ENCODE measurements at regions not wholly inside any gene's neighbourhood (a gene's known extent, or its start where the extent isn't known, plus 50 kb on each side); places are given as distances from the start of the nearest gene placed in this dataset.

GRCh38 chr2:150971910-150972309 lies 289.8 kb downstream of the RBM43 start:
- DNase-seq (ENCODE audit: low read depth, low spot score): no peak
- in situ Hi-C loops (cut with HindIII; ENCODE audit: low pct_unique_long_range_greater_than_20kb, low sequenced_read_pairs): no loop called here

DNA sequence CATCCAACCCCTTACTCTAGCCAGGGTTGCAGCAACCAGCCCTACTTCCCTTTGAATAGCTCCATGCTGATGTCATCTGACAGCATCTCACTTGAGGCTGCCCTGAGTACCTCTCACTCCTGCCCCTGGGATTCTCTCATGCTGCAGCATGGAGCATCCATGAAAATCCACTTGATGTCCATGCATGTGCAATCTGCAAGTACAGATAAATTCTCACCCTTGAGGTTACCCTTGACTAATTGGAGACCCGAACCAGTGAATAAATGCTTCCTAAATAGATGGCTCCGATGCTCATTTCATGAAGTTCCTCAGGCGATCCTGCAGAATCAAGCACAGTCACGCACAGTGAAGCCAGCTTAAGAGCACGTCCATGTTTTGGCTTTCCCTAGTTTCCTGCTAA lies 298.3 kb downstream of the RBM43 start:
- DNase-seq (ENCODE audit: low read depth, low spot score): no peak
- in situ Hi-C loops (cut with HindIII; ENCODE audit: low pct_unique_long_range_greater_than_20kb, low sequenced_read_pairs): no loop called here

DNA sequence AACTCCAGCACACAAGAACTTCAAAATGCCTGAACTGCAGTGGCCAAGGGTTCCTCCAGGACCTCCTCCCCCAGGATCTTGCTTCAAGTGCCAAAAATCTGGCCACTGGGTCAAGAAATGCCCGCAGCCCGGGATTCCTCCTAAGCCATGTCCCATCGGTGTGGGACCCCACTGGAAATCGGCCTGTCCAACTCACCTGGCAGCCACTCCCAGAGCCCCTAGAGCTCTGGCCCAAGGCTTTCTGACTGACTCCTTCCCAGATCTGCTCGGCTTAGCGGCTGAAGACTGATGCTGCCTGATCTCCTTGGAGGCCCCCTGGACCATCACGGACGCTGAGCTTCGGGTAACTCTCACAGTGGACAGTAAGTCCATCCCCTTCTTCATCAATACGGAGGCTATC lies 306.4 kb downstream of the RBM43 start:
- in situ Hi-C loops (cut with HindIII; ENCODE audit: low pct_unique_long_range_greater_than_20kb, low sequenced_read_pairs): no loop called here
- DNase-seq (ENCODE audit: low read depth, low spot score): no peak

DNA sequence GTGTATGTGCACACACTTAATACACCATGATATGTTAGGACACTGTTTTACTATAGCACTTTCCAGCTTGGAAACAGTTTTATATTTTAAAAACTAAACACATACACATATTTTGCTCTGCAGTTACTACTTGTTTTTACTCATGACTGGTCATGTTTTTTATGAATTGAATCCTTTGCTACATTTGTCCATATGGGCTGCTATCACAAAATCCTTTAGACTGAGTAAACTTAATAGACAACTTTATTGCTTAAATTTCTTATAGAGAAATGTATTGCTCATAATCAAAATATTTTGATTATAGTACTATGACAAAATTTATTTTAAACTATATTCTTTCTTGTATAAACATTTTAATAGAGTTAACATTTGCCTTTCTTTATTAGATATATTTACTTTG lies 314.8 kb downstream of the RBM43 start:
- in situ Hi-C loops (cut with HindIII; ENCODE audit: low pct_unique_long_range_greater_than_20kb, low sequenced_read_pairs): no loop called here
- no peak for DNase-seq (ENCODE audit: low read depth, low spot score)

GRCh38 chr2:150944315-150944714 lies 317.3 kb downstream of the RBM43 start:
- no peak for DNase-seq (ENCODE audit: low read depth, low spot score)
- in situ Hi-C loops (cut with HindIII; ENCODE audit: low pct_unique_long_range_greater_than_20kb, low sequenced_read_pairs): no loop called here

DNA sequence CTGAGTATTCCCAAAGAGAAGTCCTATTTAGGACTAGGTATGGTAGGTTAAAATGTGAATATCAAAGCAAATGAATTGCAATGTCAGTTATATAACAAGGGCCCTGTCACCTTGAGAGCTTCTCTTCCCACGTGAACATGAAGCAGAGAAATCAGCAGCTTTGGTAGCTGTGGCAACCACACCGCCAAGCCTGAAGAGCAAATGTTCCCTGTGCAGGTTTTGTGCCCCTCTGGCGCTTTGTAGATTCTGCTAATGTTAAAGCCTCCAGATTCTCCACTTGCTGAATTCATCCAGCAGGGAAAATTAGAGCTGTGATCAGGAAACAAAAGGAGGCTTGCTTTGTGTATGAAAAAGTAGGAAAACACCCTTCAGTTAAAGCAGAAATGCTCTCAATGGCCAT lies 322.6 kb downstream of the RBM43 start:
- no peak for DNase-seq (ENCODE audit: low read depth, low spot score)
- in situ Hi-C loops (cut with HindIII; ENCODE audit: low pct_unique_long_range_greater_than_20kb, low sequenced_read_pairs): no loop called here

DNA sequence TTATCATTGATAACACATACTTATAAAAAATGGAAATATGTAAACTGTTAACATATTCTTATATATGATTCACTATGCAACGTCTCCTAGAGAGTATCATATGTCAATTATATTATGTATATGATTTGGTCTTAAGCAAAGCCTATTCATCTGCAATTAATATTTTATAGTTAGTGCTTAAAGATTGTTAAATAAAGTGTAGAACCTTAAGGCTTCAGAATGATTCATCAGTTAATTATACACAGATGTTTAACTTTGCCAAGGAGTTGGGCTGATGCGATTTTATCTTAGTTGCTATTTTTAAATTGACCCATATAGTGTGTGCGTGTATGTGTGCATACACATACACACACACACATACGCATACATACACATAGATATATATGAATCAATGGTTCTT lies 323.1 kb downstream of the RBM43 start:
- in situ Hi-C loops (cut with HindIII; ENCODE audit: low pct_unique_long_range_greater_than_20kb, low sequenced_read_pairs): no loop called here
- DNase-seq (ENCODE audit: low read depth, low spot score): no peak

DNA sequence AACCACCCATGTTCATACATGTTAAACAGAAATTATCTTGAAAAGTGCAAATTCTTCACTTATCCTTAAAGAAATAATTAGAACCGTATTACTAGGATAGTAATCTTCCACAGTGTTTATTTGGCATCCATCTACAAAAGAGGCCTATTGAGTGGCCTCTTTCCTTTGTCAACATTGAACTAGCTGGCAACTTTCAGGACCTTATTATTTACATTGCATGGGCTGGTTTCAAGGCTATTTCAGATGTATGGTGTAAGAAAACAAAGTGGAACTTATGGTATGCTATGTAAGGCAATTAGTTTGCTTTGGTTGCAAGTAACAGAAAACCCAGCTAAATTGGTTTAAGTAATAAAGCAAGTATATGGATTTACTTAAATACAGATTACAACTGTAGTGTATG lies 324.6 kb downstream of the RBM43 start:
- DNase-seq (ENCODE audit: low read depth, low spot score): no peak
- in situ Hi-C loops (cut with HindIII; ENCODE audit: low pct_unique_long_range_greater_than_20kb, low sequenced_read_pairs): no loop called here

GRCh38 chr2:150931451-150931850 lies 330.2 kb downstream of the RBM43 start:
- DNase-seq (ENCODE audit: low read depth, low spot score): no peak
- in situ Hi-C loops (cut with HindIII; ENCODE audit: low pct_unique_long_range_greater_than_20kb, low sequenced_read_pairs): no loop called here

GRCh38 chr2:150925611-150926010 lies 336.1 kb downstream of the RBM43 start:
- in situ Hi-C loops (cut with HindIII; ENCODE audit: low pct_unique_long_range_greater_than_20kb, low sequenced_read_pairs): no loop called here
- DNase-seq (ENCODE audit: low read depth, low spot score): no peak

DNA sequence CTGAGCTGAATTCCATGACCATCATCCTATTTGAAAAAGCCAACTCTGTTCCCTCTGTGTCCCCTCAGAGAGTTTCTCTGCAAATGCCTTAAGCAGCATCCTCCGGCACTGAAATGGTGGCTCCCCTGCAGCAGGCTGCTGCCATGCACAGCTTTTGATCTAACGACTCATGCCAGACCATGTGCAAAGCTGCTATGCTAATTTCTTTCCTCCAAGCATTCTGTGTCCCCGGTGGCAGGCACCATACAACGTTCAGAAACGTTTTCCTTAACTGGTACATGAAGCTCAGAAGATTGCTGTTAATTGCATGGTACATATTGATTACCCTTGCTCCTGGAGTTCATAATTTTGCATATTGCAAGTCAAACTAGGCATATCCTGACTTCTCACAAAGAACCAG lies 336.8 kb downstream of the RBM43 start:
- in situ Hi-C loops (cut with HindIII; ENCODE audit: low pct_unique_long_range_greater_than_20kb, low sequenced_read_pairs): no loop called here
- no peak for DNase-seq (ENCODE audit: low read depth, low spot score)

DNA sequence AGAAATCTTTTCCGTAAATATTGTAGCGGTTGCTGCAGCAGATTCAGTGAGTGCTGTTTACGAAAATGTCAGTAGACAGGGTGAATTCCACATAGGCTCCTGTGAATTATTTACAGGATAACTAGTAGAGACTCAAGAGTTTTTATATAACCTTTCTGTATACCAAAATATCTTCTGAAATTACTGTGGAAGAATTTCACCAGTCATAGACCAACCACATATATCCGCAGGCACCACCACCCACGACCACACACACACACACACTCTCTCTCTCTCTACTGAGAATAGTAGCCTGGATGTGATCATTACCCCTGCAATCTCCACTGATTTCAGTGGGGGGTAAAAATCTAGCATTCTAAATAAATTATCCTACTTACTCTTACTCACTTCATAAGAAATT lies 341.8 kb downstream of the RBM43 start:
- in situ Hi-C loops (cut with HindIII; ENCODE audit: low pct_unique_long_range_greater_than_20kb, low sequenced_read_pairs): no loop called here
- DNase-seq (ENCODE audit: low read depth, low spot score): no peak

DNA sequence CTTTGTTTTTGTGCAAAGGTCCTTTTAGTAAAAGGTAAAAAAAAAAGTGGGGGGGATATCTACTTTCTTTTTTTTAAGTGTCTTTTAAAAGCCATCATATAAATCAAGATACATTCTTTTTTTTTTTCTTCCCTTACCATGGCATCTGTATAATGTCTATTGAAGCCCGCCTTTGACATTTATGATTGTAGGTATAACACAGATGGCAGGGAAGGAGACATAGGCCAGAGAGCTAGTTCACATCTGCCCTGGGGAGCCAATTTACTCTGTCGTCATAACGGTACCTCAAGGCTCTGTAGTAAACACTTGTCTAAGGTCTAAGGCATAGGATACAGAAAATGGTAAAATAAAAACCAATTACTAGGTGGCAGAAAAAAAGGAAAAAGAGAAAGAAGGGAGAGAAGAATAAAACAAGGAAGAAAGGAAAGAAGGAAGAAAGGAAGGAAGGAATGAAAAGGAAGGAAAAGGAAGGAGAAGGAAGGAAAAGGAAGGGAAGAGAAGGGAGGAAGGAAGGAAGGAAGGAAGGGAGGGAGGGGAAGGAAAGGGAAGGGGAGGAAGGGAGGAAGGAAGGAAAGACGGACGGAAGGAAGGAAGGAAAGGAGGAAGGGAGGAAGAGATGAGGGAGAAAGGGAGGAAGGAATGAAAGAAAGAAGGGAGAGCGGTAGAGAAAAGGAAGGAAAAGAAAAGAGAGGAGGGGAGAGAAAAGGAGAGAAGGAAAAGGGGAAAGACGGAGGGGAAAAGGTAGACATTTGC lies 343.5 kb downstream of the RBM43 start:
- in situ Hi-C loops (cut with HindIII; ENCODE audit: low pct_unique_long_range_greater_than_20kb, low sequenced_read_pairs): no loop called here
- DNase-seq (ENCODE audit: low read depth, low spot score): no peak

DNA sequence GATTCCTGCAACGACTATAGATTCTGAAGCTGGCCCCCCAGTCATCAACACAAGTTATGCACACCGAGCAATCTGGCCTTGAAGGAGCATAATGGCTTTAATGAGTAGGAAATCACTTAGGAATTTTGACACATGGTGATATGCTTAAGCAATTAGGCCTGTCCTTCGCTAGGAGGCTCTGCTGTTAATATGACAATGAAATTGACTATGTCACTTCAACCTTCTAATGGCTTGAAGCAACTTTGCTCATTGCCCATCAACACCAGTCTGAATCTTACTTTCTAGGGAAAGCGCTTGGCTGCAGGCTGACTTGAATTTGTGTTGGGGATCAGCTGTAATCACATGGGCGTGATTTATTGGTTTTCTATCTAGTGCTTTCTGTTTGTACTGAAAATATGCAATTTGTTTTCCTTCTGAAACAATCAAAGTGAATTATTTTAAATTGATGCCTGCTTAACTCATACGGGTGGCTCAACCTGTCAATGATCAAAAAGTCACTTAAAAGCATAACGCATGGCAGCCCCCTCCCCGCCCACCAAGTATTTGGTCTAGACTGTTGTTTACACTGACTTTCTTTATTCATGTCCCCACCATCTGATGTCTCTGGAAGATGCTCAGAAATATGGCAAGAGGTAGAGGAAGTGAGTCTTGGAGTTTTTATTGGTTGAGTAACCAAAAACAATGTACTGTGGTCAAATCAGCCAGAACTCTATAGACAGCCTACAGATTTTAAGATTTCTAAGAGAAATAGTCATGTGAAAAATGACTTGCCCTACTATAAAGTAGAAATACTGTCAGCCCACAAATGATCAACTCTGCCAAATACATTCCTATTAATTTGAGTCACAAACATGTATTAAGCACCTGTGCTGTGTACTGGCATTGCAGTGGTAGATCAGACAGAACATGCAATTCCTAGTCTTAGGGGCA lies 344.9 kb downstream of the RBM43 start:
- DNase-seq (ENCODE audit: low read depth, low spot score): no peak
- in situ Hi-C loops (cut with HindIII; ENCODE audit: low pct_unique_long_range_greater_than_20kb, low sequenced_read_pairs): no loop called here

DNA sequence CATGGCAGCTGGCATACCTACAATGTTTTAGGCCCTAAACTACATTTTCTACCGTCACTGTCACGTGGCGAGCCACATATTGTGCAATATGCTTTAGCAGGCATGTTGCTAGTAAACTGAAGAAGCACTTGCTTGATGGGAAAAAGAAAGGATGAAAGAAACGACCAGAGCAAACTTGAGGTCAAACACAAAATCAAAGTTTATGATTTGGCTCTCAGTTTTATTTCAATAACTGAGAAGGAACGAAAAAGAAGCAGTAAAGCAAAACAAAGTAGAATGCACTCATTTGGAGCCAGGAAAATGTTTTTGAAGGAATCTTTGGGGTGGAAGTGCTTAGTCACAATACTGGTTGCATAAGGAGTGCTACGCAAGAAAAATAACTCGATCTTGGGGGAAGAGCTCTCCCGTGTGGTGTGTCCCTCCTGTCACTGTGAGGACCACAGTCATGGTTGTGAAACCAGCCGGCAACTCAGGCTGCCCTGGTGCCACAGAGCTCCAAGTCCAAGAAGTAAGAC lies 349.8 kb downstream of the RBM43 start:
- in situ Hi-C loops (cut with HindIII; ENCODE audit: low pct_unique_long_range_greater_than_20kb, low sequenced_read_pairs): no loop called here
- peak; percentile 23 for DNase-seq (ENCODE audit: low read depth, low spot score)

DNA sequence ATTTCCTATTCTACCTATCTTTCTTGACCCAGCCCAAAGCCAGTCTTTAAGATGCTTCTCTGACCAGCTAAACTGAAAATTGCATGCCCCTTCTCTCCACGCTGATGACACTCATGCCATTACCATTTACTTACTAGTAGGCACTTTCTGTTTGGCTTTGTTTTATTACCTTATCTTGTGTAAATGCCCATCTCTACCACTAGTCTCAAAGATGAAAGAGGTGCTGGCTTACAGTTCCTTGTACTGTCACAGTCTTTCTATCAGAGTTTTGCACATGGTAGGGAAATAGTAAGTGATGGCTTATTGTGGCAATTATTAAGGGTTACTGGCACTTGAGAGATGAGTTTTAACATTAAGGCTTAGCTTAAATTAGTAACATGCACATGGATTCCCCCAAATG lies 352.1 kb downstream of the RBM43 start:
- DNase-seq (ENCODE audit: low read depth, low spot score): peak; percentile 15
- in situ Hi-C loops (cut with HindIII; ENCODE audit: low pct_unique_long_range_greater_than_20kb, low sequenced_read_pairs): no loop called here

DNA sequence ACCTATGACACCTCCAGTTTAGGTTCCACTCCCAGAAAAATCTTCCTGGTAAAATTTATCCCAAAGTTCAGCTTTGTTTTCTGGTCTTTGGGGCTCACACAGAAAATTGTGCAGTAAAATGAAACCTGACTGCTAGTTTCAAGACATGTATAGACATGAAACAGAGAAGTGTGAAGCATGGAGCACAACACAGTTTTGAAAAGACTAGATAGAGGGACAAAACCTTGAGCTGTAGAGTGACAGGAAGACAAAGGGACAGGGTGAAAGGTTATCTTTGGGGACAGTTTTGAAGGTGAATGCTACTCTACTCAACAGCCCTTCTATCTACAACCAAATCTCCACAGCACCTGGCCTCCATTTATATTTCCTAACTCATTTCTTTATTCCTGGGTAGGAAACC lies 352.6 kb downstream of the RBM43 start:
- no peak for DNase-seq (ENCODE audit: low read depth, low spot score)
- in situ Hi-C loops (cut with HindIII; ENCODE audit: low pct_unique_long_range_greater_than_20kb, low sequenced_read_pairs): no loop called here

- no peak for DNase-seq (ENCODE audit: low read depth, low spot score)
- in situ Hi-C loops (cut with HindIII; ENCODE audit: low pct_unique_long_range_greater_than_20kb, low sequenced_read_pairs): no loop called here
Measured at GRCh38 chr2:150907466-150907865, 354.2 kb downstream of the RBM43 start.

GRCh38 chr2:150903461-150903860 lies 358.2 kb downstream of the RBM43 start:
- in situ Hi-C loops (cut with HindIII; ENCODE audit: low pct_unique_long_range_greater_than_20kb, low sequenced_read_pairs): no loop called here
- no peak for DNase-seq (ENCODE audit: low read depth, low spot score)
